ENCODE measurements at regions not wholly inside any gene's neighbourhood (a gene's known extent, or its start where the extent isn't known, plus 50 kb on each side); places are given as distances from the start of the nearest gene placed in this dataset.

GRCh38 chr3:117084739-117085270 lies 375.2 kb downstream of the TUSC7 start:
- intact Hi-C loops (cut with DNase I; ENCODE audit: low total_unique reads), result no loop called here
- Histone ChIP-seq H3K27me3 (no peaks in the 10 kb centered on the region), H3K9me3 (no peaks in the 10 kb centered on the region), H3K27ac (no peak overlapping the region), H3K4me3 (no peak overlapping the region), H3K36me3 (no peaks in the 10 kb centered on the region), H3K4me1 (no peaks in the 10 kb centered on the region)
- DNase-seq, result no peak
- TF ChIP-seq, protein P1, sequence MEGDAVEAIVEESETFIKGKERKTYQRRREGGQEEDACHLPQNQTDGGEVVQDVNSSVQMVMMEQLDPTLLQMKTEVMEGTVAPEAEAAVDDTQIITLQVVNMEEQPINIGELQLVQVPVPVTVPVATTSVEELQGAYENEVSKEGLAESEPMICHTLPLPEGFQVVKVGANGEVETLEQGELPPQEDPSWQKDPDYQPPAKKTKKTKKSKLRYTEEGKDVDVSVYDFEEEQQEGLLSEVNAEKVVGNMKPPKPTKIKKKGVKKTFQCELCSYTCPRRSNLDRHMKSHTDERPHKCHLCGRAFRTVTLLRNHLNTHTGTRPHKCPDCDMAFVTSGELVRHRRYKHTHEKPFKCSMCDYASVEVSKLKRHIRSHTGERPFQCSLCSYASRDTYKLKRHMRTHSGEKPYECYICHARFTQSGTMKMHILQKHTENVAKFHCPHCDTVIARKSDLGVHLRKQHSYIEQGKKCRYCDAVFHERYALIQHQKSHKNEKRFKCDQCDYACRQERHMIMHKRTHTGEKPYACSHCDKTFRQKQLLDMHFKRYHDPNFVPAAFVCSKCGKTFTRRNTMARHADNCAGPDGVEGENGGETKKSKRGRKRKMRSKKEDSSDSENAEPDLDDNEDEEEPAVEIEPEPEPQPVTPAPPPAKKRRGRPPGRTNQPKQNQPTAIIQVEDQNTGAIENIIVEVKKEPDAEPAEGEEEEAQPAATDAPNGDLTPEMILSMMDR (IDR thresholded peaks at IDR 0.05), result no peak

DNA sequence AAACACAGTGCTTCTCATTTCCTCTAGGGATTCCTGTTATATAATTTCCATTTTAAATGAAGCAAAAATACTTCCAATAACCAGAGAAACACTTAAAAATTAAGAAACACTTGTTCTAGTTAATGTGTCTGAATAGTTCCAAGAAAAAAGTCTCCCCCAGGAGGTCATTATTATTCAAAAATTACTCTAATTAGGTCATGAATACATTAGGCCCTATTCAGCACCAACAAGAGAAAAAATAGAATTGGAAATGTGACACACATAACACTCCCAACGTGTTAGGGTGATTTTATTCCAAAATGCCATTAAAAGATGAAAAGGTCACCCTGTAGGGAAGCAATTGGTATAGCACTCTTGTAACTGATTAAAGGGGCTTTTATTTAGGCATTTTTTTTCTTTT lies 382.1 kb downstream of the TUSC7 start:
- H3K4me1 ChIP-seq, result no peaks in the 10 kb centered on the region
- TF ChIP-seq, protein P1 (IDR thresholded peaks at IDR 0.05), result no peak
- H3K36me3 ChIP-seq, result no peaks in the 10 kb centered on the region
- H3K27me3 ChIP-seq, result no peaks in the 10 kb centered on the region
- intact Hi-C loops (cut with DNase I; ENCODE audit: low total_unique reads), result no loop called here
- no peak overlapping the region for H3K27ac ChIP-seq
- no peak for DNase-seq
- H3K9me3 ChIP-seq, result no peaks in the 10 kb centered on the region
- no peak overlapping the region for H3K4me3 ChIP-seq

DNA sequence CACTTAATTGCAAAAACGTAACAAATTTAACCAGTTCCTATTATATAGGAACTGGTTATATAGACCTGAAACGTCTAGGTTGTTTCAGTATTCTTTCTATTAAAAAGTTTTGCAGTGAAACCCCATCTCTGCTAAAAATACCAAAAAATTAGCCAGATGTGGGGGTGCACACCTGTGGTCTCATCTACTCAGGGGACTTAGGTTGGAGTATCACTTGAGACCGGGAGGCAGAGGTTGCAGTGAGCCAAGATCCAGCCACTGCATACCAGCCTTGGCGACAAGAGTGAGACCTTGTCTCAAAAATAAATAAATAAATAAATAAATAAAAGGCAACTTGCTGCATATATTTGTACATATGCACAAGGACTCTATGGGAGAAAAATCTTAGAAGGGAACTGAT lies 387.0 kb downstream of the TUSC7 start:
- intact Hi-C loops (cut with DNase I; ENCODE audit: low total_unique reads), result no loop called here
- Histone ChIP-seq H3K9me3 (no peaks in the 10 kb centered on the region), H3K4me1 (no peaks in the 10 kb centered on the region), H3K27me3 (no peaks in the 10 kb centered on the region), H3K4me3 (no peak overlapping the region), H3K27ac (no peak overlapping the region), H3K36me3 (no peaks in the 10 kb centered on the region)
- TF ChIP-seq, protein P1 (IDR thresholded peaks at IDR 0.05), result no peak
- DNase-seq, result no peak

DNA sequence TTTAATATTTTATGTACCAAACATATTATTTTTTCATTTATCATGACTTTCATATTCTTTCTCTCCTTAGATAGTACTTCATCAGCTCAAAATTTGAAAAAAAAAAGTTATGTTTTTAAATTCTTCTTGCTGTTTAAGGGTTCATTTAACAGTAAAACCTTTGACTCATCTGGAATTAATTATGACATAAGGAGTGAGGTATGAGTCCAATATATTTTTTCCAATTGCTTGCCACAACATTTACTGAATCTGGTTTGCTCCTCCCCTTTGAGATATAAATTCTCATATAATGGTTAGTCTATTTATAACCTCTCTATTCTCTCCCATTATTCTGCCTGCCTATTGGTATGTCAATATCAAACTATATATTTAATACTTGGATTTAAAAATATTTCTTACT lies 387.8 kb downstream of the TUSC7 start:
- no peaks in the 10 kb centered on the region for H3K36me3 ChIP-seq
- TF ChIP-seq, protein P1 (IDR thresholded peaks at IDR 0.05), result no peak
- H3K27me3 ChIP-seq, result no peaks in the 10 kb centered on the region
- intact Hi-C loops (cut with DNase I; ENCODE audit: low total_unique reads), result no loop called here
- no peak overlapping the region for H3K27ac ChIP-seq
- no peaks in the 10 kb centered on the region for H3K9me3 ChIP-seq
- no peak for DNase-seq
- H3K4me3 ChIP-seq, result no peak overlapping the region
- H3K4me1 ChIP-seq, result no peaks in the 10 kb centered on the region

DNA sequence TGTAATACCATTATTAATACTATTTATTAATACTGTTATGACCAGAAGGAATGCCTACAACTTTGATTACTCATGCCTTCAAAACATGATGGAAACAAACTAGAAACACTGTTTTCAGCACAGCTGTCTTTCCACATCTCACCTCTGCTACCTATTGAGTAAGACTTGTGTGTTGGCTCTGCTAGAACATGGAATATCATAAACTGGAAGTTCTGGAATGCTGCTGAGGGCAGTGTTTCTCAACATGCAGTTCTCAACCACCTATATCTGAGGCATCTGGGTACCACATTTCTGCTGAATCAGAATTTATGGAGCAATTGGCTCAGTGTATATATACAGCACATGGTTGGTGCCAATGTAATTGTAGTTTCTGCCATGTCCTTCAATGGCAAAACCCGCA lies 392.1 kb downstream of the TUSC7 start:
- H3K27ac ChIP-seq, result no peak overlapping the region
- H3K4me3 ChIP-seq, result no peak overlapping the region
- H3K36me3 ChIP-seq, result no peaks in the 10 kb centered on the region
- no peak for DNase-seq
- no peaks in the 10 kb centered on the region for H3K27me3 ChIP-seq
- intact Hi-C loops (cut with DNase I; ENCODE audit: low total_unique reads), result no loop called here
- TF ChIP-seq, protein P1 (IDR thresholded peaks at IDR 0.05), result no peak
- no peaks in the 10 kb centered on the region for H3K9me3 ChIP-seq
- H3K4me1 ChIP-seq, result no peaks in the 10 kb centered on the region

DNA sequence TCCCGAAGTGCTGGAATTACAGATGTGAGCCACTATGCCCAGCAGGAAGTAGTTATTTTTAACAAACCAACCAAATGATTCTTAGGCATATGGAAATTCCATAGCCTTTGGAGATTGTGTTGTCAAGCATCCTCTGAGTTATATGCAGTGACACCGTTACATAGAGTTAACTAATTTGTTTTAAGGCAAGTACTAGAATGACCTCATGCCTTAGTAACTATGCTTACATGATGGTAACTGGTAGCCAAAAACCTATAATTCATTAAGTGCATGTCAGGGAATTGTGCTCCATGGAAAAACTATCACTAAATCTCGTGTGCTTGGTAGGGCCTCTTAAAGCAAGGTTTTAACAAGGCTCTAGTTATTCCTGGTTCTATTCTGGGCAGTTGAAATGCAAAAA lies 392.8 kb downstream of the TUSC7 start:
- no peak for DNase-seq
- H3K36me3 ChIP-seq, result no peaks in the 10 kb centered on the region
- no peaks in the 10 kb centered on the region for H3K27me3 ChIP-seq
- no peak overlapping the region for H3K4me3 ChIP-seq
- no peaks in the 10 kb centered on the region for H3K4me1 ChIP-seq
- H3K27ac ChIP-seq, result no peak overlapping the region
- intact Hi-C loops (cut with DNase I; ENCODE audit: low total_unique reads), result no loop called here
- TF ChIP-seq, protein P1 (IDR thresholded peaks at IDR 0.05), result no peak
- no peaks in the 10 kb centered on the region for H3K9me3 ChIP-seq
